ENCODE measurements at regions not wholly inside any gene's neighbourhood (a gene's known extent, or its start where the extent isn't known, plus 50 kb on each side); places are given as distances from the start of the nearest gene placed in this dataset.
"Not testable (repeated sequence)": the region's sequence is repeated elsewhere in the genome, so short reads cannot be mapped to it uniquely, and the experiment has no call there.

GRCh38 chr10:107952649-107953556 lies 788.4 kb upstream of the SORCS1 start:
- no peak for DNase-seq

- not testable (repeated sequence) for DNase-seq
Measured at GRCh38 chr10:107950411-107951062, 786.0 kb upstream of the SORCS1 start.

- DNase-seq: no peak
Measured at GRCh38 chr10:107942826-107943225, 778.3 kb upstream of the SORCS1 start.

- DNase-seq: no peak
Measured at GRCh38 chr10:107933076-107933475, 768.6 kb upstream of the SORCS1 start.

- no peak for DNase-seq
Measured at GRCh38 chr10:107931808-107932207, 767.3 kb upstream of the SORCS1 start.

- DNase-seq: no peak
Measured at GRCh38 chr10:107930037-107930436, 765.5 kb upstream of the SORCS1 start.

- DNase-seq: no peak
Measured at GRCh38 chr10:107924458-107924857, 760.0 kb upstream of the SORCS1 start.

GRCh38 chr10:107919626-107920235 lies 755.2 kb upstream of the SORCS1 start:
- DNase-seq: no peak

GRCh38 chr10:107918171-107918570 lies 753.7 kb upstream of the SORCS1 start:
- DNase-seq: no peak

- DNase-seq: no peak
Measured at GRCh38 chr10:107915215-107915610, 750.7 kb upstream of the SORCS1 start.

GRCh38 chr10:107914450-107915214 lies 750.1 kb upstream of the SORCS1 start:
- DNase-seq: no peak

GRCh38 chr10:107913317-107914294 lies 749.1 kb upstream of the SORCS1 start:
- no peak for DNase-seq

GRCh38 chr10:107901076-107901475 lies 736.6 kb upstream of the SORCS1 start:
- no peak for DNase-seq

- DNase-seq: no peak
Measured at GRCh38 chr10:107900131-107900530, 735.6 kb upstream of the SORCS1 start.

GRCh38 chr10:107899502-107900062 lies 735.1 kb upstream of the SORCS1 start:
- no peak for DNase-seq

GRCh38 chr10:107899075-107899474 lies 734.6 kb upstream of the SORCS1 start:
- no peak for DNase-seq

- no peak for DNase-seq
Measured at GRCh38 chr10:107898392-107898791, 733.9 kb upstream of the SORCS1 start.

GRCh38 chr10:107894516-107894915 lies 730.0 kb upstream of the SORCS1 start:
- DNase-seq: no peak

- DNase-seq: no peak
Measured at GRCh38 chr10:107889105-107889504, 724.6 kb upstream of the SORCS1 start.

- no peak for DNase-seq
Measured at GRCh38 chr10:107880185-107880584, 715.7 kb upstream of the SORCS1 start.

GRCh38 chr10:107873007-107873406 lies 708.5 kb upstream of the SORCS1 start:
- no peak for DNase-seq
